ENCODE measurements at regions not wholly inside any gene's neighbourhood (a gene's known extent, or its start where the extent isn't known, plus 50 kb on each side); places are given as distances from the start of the nearest gene placed in this dataset.

- TF ChIP-seq GATA2 (IDR thresholded peaks at IDR 0.05; ENCODE audit: low read depth, low read length) (no peak), GATA3 (IDR thresholded peaks at IDR 0.05; ENCODE audit: low read depth, low read length) (no peak)
Observed at GRCh38 chr11:33452836-33453624, 195.8 kb downstream of the HIPK3 start.
